Choroid plexus epithelial cell (primary cell): ENCODE measurements at regions not wholly inside any gene's neighbourhood (a gene's known extent, or its start where the extent isn't known, plus 50 kb on each side); places are given as distances from the start of the nearest gene placed in this dataset.

Experiments used
- DNase-seq: peaks from one replicate; pipeline ENCODE4 v3.0.0-alpha.2; 2010; ENCODE audit warnings: low read depth
- H3K4me3 ChIP-seq: 2 replicates; pipeline ENCODE4 v1.5.1; 2011; ENCODE audit warnings: low read depth, mild to moderate bottlenecking, control low read depth, low read length, moderate library complexity
- CTCF ChIP-seq: conservative IDR thresholded peaks from 2 replicates; pipeline ENCODE4 v1.5.1; 2011; ENCODE audit warnings: low read depth, mild to moderate bottlenecking, control low read depth, inconsistent platforms, low read length, moderate library complexity

- DNase-seq, result no peak
- no peak for TF ChIP-seq CTCF
- H3K4me3 ChIP-seq, result no peak overlapping the region
Measured at GRCh38 chr4:114464726-114465272, 133.8 kb upstream of the UGT8 start.

- TF ChIP-seq CTCF, result no peak
- H3K4me3 ChIP-seq, result no peak overlapping the region
- DNase-seq, result no peak
Measured at GRCh38 chr4:114465766-114466165, 132.8 kb upstream of the UGT8 start.

DNA sequence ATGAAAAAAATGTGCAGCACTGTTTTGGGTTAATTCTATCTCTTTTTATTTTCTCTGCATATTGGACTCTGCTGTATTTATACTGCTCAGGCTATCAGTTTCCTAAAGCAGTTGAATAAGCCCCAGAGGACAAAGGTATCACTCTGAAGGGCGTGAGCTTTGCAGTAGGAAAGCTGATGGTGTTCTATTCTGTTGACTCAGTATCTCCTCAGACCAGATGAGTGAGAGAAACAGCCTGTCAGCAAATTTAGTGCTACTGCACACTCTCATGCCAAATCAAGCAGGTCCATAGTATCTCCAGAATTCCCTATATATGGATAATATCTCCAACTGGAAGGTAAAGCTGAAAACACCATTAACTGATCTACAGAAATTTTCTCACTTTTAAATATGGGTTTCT is 132.3 kb upstream of the UGT8 start:
- DNase-seq, result no peak
- no peak overlapping the region for H3K4me3 ChIP-seq
- TF ChIP-seq CTCF, result no peak

- H3K4me3 ChIP-seq, result no peak overlapping the region
- no peak for TF ChIP-seq CTCF
- DNase-seq, result no peak
Measured at GRCh38 chr4:114472269-114473032, 126.2 kb upstream of the UGT8 start.

DNA sequence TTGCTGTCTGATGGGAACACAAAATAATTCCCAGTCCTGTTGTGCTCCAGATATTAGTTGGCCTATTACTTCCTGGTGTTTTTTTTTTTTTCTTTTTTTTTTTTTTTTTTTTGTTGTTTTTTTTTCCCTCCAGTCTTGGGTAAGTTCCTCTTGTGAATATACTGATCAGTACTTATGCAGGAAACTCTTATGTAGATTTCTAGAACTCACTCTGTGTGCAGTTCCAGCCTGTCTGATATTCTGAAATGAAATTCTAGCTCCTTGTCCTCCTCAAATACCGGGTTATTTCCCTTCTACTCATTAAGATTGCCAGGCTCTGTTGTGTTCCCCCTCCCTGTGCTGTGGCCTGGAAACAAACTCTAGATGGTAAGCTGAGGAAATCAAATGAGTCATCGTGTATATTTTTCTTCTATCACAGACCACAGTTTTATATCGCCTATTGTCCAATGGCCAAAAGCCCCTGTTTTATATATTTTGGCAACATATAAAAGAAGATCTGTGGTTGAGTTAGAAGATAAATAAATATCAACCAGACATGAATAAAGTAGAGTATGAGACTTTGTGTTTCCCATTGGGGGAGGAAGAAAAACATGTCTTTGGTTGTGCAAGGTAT is 124.3 kb upstream of the UGT8 start:
- no peak for TF ChIP-seq CTCF
- DNase-seq, result no peak
- no peak overlapping the region for H3K4me3 ChIP-seq

- no peak overlapping the region for H3K4me3 ChIP-seq
- no peak for TF ChIP-seq CTCF
- DNase-seq, result no peak
Measured at GRCh38 chr4:114476310-114476709, 122.3 kb upstream of the UGT8 start.
